PC-9 (cell line): ENCODE measurements at regions not wholly inside any gene's neighbourhood (a gene's known extent, or its start where the extent isn't known, plus 50 kb on each side); places are given as distances from the start of the nearest gene placed in this dataset.

Experiments
- BruUV-seq: library from RNA; stranded (reverse); fragments of 400-500 nt; replicated peaks from 2 replicates; lab custom pipeline; 2021; lab: Mats Ljungman, UMichigan
- CTCF ChIA-PET: fragments of 300-600 bp; sonication (Branson Sonifier 250); formaldehyde crosslinking; loops from one replicate; lab custom pipeline; 2022; ENCODE audit warnings: antibody characterized with exemption; lab: Charles Lee
- POLR2A ChIA-PET: fragments of 300-600 bp; sonication (Branson Sonifier 250); formaldehyde crosslinking; loops from one replicate; lab custom pipeline; 2022; ENCODE audit warnings: antibody characterized with exemption; ENCODE audit not compliant: unreplicated experiment; lab: Charles Lee
- DNase-seq, 2 experiments: peaks; one replicate each; pipeline versions ENCODE4 v3.0.0 to v3.0.0-alpha.2; 2015 to 2022; ENCODE audit warnings: mixed read lengths in 1 of 2
- H2AFZ ChIP-seq: fragments of 200-600 bp; sonication (generic); 2 replicates; pipeline ENCODE4 v1.8.1; 2017; ENCODE audit warnings: antibody characterized with exemption
- H3F3A ChIP-seq: fragments of 200-600 bp; sonication (generic); 2 replicates; pipeline ENCODE4 v1.8.1; 2017; ENCODE audit warnings: antibody characterized with exemption, mild to moderate bottlenecking, low read depth; ENCODE audit not compliant: insufficient read depth
- H3K27ac ChIP-seq: fragments of 200-600 bp; sonication (generic); 2 replicates; pipeline ENCODE4 v1.6.1; 2016; ENCODE audit warnings: mixed run types
- H3K27me3 ChIP-seq: fragments of 200-600 bp; sonication (generic); 2 replicates; pipeline ENCODE4 v1.6.1; 2016; ENCODE audit warnings: low read depth, mixed run types; ENCODE audit not compliant: insufficient read depth
- H3K36me3 ChIP-seq: fragments of 200-600 bp; sonication (generic); 2 replicates; pipeline ENCODE4 v1.6.1; 2016; ENCODE audit warnings: low read depth, mixed run types
- H3K4me1 ChIP-seq: fragments of 200-600 bp; sonication (generic); replicated peaks from 2 replicates; pipeline ENCODE4 v1.6.1; 2016; ENCODE audit warnings: mixed run types; ENCODE audit not compliant: insufficient read depth
- H3K4me2 ChIP-seq: fragments of 200-600 bp; sonication (generic); 2 replicates; pipeline ENCODE4 v1.6.1; 2017; ENCODE audit warnings: mixed run types
- H3K4me3 ChIP-seq: fragments of 200-600 bp; sonication (generic); 2 replicates; pipeline ENCODE4 v1.6.1; 2016; ENCODE audit warnings: mixed run types
- H3K79me2 ChIP-seq: fragments of 200-600 bp; sonication (generic); 2 replicates; pipeline ENCODE4 v1.6.1; 2017; ENCODE audit warnings: low read depth, mixed run types
- H3K9me2 ChIP-seq: fragments of 200-600 bp; sonication (generic); 2 replicates; pipeline ENCODE4 v1.8.1; 2017; ENCODE audit warnings: mild to moderate bottlenecking; ENCODE audit not compliant: insufficient read depth
- H3K9me3 ChIP-seq: fragments of 200-600 bp; sonication (generic); 2 replicates; pipeline ENCODE4 v1.8.1; 2016; ENCODE audit warnings: low read depth; ENCODE audit not compliant: insufficient read depth
- H4K20me1 ChIP-seq: fragments of 200-600 bp; sonication (generic); 2 replicates; pipeline ENCODE4 v1.8.1; 2017; ENCODE audit not compliant: insufficient read depth
- CTCF ChIP-seq: fragments of 200-600 bp; sonication (generic); conservative IDR thresholded peaks from 2 replicates; pipeline ENCODE4 v1.6.1; 2017; ENCODE audit warnings: mixed run types, antibody characterized with exemption, mild to moderate bottlenecking, moderate library complexity
- EZH2 ChIP-seq: fragments of 200-600 bp; sonication (generic); IDR thresholded peaks from 2 replicates; pipeline ENCODE4 v1.8.0; 2017; ENCODE audit warnings: antibody characterized with exemption, low read depth
- intact Hi-C: fragments of 100-400 bp; cut with micrococcal nuclease; formaldehyde crosslinking; loops from one replicate; pipeline ENCODE4 v1.10.0; 2022; ENCODE audit not compliant: unreplicated experiment

GRCh38 chr15:38650384-38650783, 85.8 kb upstream of the RASGRP1 start:
- intact Hi-C loops = no loop called here
- CTCF ChIA-PET = no interaction called here
- H3K27ac ChIP-seq = no peak overlapping the region

GRCh38 chr15:38650936-38651327, 86.3 kb upstream of the RASGRP1 start:
- H3K27me3 ChIP-seq = no peaks in the 10 kb centered on the region
- H3K36me3 ChIP-seq = no peaks in the 10 kb centered on the region
- no peaks in the 10 kb centered on the region for H4K20me1 ChIP-seq
- CTCF ChIA-PET = no interaction called here
- no peaks in the 10 kb centered on the region for H3K4me1 ChIP-seq
- intact Hi-C loops = no loop called here
- no peaks in the 10 kb centered on the region for H3K79me2 ChIP-seq
- no peak for DNase-seq
- POLR2A ChIA-PET = no interaction called here
- BruUV-seq = no TSS peak
- H3K4me3 ChIP-seq = no peak overlapping the region
- no peaks in the 10 kb centered on the region for H3K9me2 ChIP-seq
- H3K9me3 ChIP-seq = no peaks in the 10 kb centered on the region
- no peak overlapping the region for H3K27ac ChIP-seq
- H2AFZ ChIP-seq = no peak overlapping the region
- H3F3A ChIP-seq = no peaks in the 10 kb centered on the region
- no peak overlapping the region for H3K4me2 ChIP-seq
- no peak for TF ChIP-seq CTCF

More at GRCh38 chr15:38650384-38650783, 85.8 kb upstream of the RASGRP1 start:
- H3K4me3 ChIP-seq = no peak overlapping the region
- H3K36me3 ChIP-seq = no peaks in the 10 kb centered on the region
- no peaks in the 10 kb centered on the region for H3K27me3 ChIP-seq
- H2AFZ ChIP-seq = no peak overlapping the region
- no peaks in the 10 kb centered on the region for H3K79me2 ChIP-seq
- no peaks in the 10 kb centered on the region for H4K20me1 ChIP-seq
- BruUV-seq = no TSS peak
- DNase-seq = no peak
- no peaks in the 10 kb centered on the region for H3K4me1 ChIP-seq
- H3F3A ChIP-seq = no peaks in the 10 kb centered on the region
- no peaks in the 10 kb centered on the region for H3K9me3 ChIP-seq
- POLR2A ChIA-PET = no interaction called here
- no peak overlapping the region for H3K4me2 ChIP-seq
- no peak for TF ChIP-seq CTCF
- TF ChIP-seq EZH2 = no peak
- no peaks in the 10 kb centered on the region for H3K9me2 ChIP-seq

- H3K4me3 ChIP-seq = no peak overlapping the region
- H3K27ac ChIP-seq = no peak overlapping the region
- no peaks in the 10 kb centered on the region for H3K9me2 ChIP-seq
- DNase-seq = no peak
- POLR2A ChIA-PET = no interaction called here
- BruUV-seq = no TSS peak
- no peaks in the 10 kb centered on the region for H3K79me2 ChIP-seq
- H3F3A ChIP-seq = no peaks in the 10 kb centered on the region
- H4K20me1 ChIP-seq = no peaks in the 10 kb centered on the region
- TF ChIP-seq CTCF (no peak), EZH2 (no peak)
- no peak overlapping the region for H2AFZ ChIP-seq
- intact Hi-C loops = no loop called here
- H3K27me3 ChIP-seq = no peaks in the 10 kb centered on the region
- no peak overlapping the region for H3K4me2 ChIP-seq
- no peaks in the 10 kb centered on the region for H3K9me3 ChIP-seq
- no peaks in the 10 kb centered on the region for H3K36me3 ChIP-seq
- CTCF ChIA-PET = no interaction called here
- H3K4me1 ChIP-seq = no peaks in the 10 kb centered on the region
These were observed 86.9 kb upstream of the RASGRP1 start for GRCh38 chr15:38651328-38652038.
